ENCODE measurements at regions not wholly inside any gene's neighbourhood (a gene's known extent, or its start where the extent isn't known, plus 50 kb on each side); places are given as distances from the start of the nearest gene placed in this dataset.

GRCh38 chr5:147168578-147169327 lies 66.1 kb upstream of the STK32A start:
- no peak for DNase-seq (ENCODE audit: low read depth)

GRCh38 chr5:147169399-147169798 lies 65.4 kb upstream of the STK32A start:
- DNase-seq (ENCODE audit: low read depth), result no peak

- DNase-seq (ENCODE audit: low read depth), result no peak
Measured at GRCh38 chr5:147169901-147170300, 64.9 kb upstream of the STK32A start.

GRCh38 chr5:147170603-147171002 lies 64.2 kb upstream of the STK32A start:
- DNase-seq (ENCODE audit: low read depth), result no peak

GRCh38 chr5:147174671-147175265 lies 60.1 kb upstream of the STK32A start:
- DNase-seq (ENCODE audit: low read depth), result no peak

GRCh38 chr5:147175516-147176097 lies 59.2 kb upstream of the STK32A start:
- no peak for DNase-seq (ENCODE audit: low read depth)

- no peak for DNase-seq (ENCODE audit: low read depth)
Measured at GRCh38 chr5:147176422-147176821, 58.4 kb upstream of the STK32A start.

GRCh38 chr5:147177125-147177840 lies 57.5 kb upstream of the STK32A start:
- DNase-seq (ENCODE audit: low read depth), result no peak

GRCh38 chr5:147179562-147180147 lies 55.2 kb upstream of the STK32A start:
- DNase-seq (ENCODE audit: low read depth), result no peak

- no peak for DNase-seq (ENCODE audit: low read depth)
Measured at GRCh38 chr5:147180751-147181150, 54.1 kb upstream of the STK32A start.
